ENCODE measurements at regions not wholly inside any gene's neighbourhood (a gene's known extent, or its start where the extent isn't known, plus 50 kb on each side); places are given as distances from the start of the nearest gene placed in this dataset.

GRCh38 chr20:23240519-23240918 lies 110.1 kb upstream of the NXT1 start:
- no peak overlapping the region for H3K9ac ChIP-seq (ENCODE audit: low read depth, low read length)
- H4K20me1 ChIP-seq (ENCODE audit: insufficient read depth, low read length) = no peaks in the 10 kb centered on the region
- no peaks in the 10 kb centered on the region; the same call in 1 of the 2 replicates for H3K4me1 ChIP-seq (ENCODE audit: control insufficient read depth, insufficient read depth, low read length)
- no peak overlapping the region for H2BK5ac ChIP-seq (ENCODE audit: low read depth, low read length, poor library complexity, severe bottlenecking)
- ChIA-PET CTCF (no interaction called here), POLR2A (ENCODE audit: unreplicated experiment) (no interaction called here)
- WGBS, 2 experiments (ENCODE audit: extremely low coverage in 2 of 2, insufficient read length in 1 of 2) = no CpG with 5 or more reads among the region's 1 CpG
- no peak overlapping the region for H3K4me2 ChIP-seq (ENCODE audit: low read depth, low read length)
- dilution Hi-C loops (cut with HindIII; ENCODE audit: low sequenced_read_pairs, unreplicated experiment) = no loop called here
- no peaks in the 10 kb centered on the region for H3K9me1 ChIP-seq (ENCODE audit: insufficient read depth, low read length)
- ATAC-seq (ENCODE audit: low read depth) (no peak), DNase-seq (no peak)
- no peak overlapping the region for H3K18ac ChIP-seq (ENCODE audit: low read depth, low read length)
- H3K27ac ChIP-seq (ENCODE audit: insufficient read depth, low read length) = no peak overlapping the region
- H3K14ac ChIP-seq (replicated peaks; ENCODE audit: low read depth, low read length) = no peak overlapping the region
- no peak overlapping the region for H3K4me3 ChIP-seq (ENCODE audit: insufficient read depth, low read depth, low read length)
- no peaks in the 10 kb centered on the region for H3K36me3 ChIP-seq (ENCODE audit: control insufficient read depth, insufficient read depth, low read length)
- intact Hi-C loops (cut with micrococcal nuclease) = no loop called here
- H3K79me1 ChIP-seq (ENCODE audit: low read depth in 1 of 2, low read length in 2 of 2) = no peaks in the 10 kb centered on the region
- H3K27me3 ChIP-seq (ENCODE audit: control insufficient read depth, insufficient read depth, low read length) = peaks cover 4% of the 10 kb centered on the region
- H2BK20ac ChIP-seq (ENCODE audit: low read depth, low read length) = no peak overlapping the region
- H2BK15ac ChIP-seq (ENCODE audit: low read depth, low read length) = no peak overlapping the region
- no peak overlapping the region for H2AK9ac ChIP-seq (replicated peaks; ENCODE audit: low read depth, low read length, poor library complexity)
- no peak overlapping the region for H2AFZ ChIP-seq (replicated peaks; ENCODE audit: low read length, poor library complexity)
- no peak overlapping the region for H2AK5ac ChIP-seq (ENCODE audit: low read depth, low read length)
- TF ChIP-seq NFE2L2 (IDR thresholded peaks at IDR 0.05; ENCODE audit: low read depth, low read length) (peak; percentile 68), SMC3 (IDR thresholded peaks at IDR 0.05; ENCODE audit: low read depth, low read length) (no peak), CHD1 (IDR thresholded peaks at IDR 0.05; ENCODE audit: low read depth, low read length) (no peak)
- in situ Hi-C loops (cut with MboI; ENCODE audit: low sequenced_read_pairs) = no loop called here
- H3K56ac ChIP-seq (ENCODE audit: extremely low read depth, insufficient read depth, low read length) = no peak overlapping the region
- H3K4ac ChIP-seq (ENCODE audit: low read depth, low read length) = no peak overlapping the region
- H4K5ac ChIP-seq (ENCODE audit: low read depth, low read length) = no peak overlapping the region
- no peak overlapping the region for H4K8ac ChIP-seq (ENCODE audit: low read depth in 2 of 2, low read length in 2 of 2)
- no peaks in the 10 kb centered on the region for H3K9me3 ChIP-seq (ENCODE audit: control insufficient read depth, insufficient read depth, low read length)
- H2BK120ac ChIP-seq (ENCODE audit: low read depth, low read length) = no peak overlapping the region
- no peak overlapping the region for H3K23ac ChIP-seq (ENCODE audit: low read depth, low read length)
- no peak overlapping the region for H4K91ac ChIP-seq (ENCODE audit: insufficient read depth, low read depth, low read length)
- no TSS peak for BruUV-seq (replicated peaks)
